HuH-7 (cell line): ENCODE measurements at regions not wholly inside any gene's neighbourhood (a gene's known extent, or its start where the extent isn't known, plus 50 kb on each side); places are given as distances from the start of the nearest gene placed in this dataset.
A peak's percentile ranks its signal among the peaks of the same experiment; 100 is the strongest.

Experiments used
- DNase-seq: peaks from one replicate; pipeline ENCODE4 v3.0.0; 2011; ENCODE audit warnings: low spot score

DNA sequence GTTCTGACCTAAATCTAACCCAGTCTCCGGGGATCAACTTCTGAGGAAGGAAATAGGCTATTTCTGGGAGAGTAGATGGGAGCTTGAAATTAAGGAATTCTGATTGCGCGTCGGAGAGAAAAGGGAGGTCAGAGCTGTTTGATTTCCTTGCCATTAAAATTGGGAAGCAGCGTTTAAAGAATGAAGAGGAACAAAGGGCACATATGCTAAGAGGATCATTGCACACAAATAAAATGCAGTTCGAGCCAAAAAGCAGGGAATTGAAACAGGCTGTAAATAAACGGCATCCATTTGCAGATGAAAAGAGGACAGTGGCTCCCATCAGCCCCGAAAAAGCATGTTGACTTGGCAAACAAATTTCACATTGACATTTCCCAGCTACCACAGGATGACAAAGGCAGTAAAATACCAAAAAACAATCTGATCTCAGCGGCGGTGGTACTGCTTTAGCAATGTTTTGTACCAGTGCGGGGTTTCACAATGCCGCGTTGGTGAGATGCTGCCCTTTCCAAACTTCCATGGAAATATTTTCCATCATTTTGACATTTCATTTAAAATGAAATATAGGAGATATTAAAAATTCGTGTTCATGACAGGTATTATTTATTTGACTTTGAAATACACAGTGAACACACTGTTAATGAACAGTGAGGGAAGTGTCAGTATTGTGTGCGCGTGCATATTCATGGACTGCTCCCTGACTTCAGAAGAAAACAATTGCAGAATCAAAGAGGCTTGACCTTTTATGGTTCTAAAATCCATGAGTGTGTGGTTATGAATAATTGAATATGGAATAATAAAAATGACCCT is 108.8 kb downstream of the SQOR start:
- no peak for DNase-seq

DNA sequence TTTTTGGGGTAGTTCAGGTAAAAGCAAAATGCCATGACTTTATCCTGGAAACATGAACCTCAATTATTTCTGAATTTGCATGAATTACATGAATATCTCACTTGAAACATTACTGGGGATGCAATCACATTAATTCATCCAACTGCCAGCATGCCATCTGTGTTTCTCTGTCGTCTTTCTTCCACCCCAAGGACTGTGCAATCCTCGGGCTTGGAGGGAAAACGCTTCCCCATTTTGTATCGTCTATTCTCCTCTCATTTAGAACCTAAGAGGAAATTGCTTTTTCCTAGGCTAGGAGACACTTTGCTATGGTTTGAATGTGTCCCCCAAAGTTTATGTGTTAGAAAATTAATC is 109.4 kb downstream of the SQOR start:
- no peak for DNase-seq

DNA sequence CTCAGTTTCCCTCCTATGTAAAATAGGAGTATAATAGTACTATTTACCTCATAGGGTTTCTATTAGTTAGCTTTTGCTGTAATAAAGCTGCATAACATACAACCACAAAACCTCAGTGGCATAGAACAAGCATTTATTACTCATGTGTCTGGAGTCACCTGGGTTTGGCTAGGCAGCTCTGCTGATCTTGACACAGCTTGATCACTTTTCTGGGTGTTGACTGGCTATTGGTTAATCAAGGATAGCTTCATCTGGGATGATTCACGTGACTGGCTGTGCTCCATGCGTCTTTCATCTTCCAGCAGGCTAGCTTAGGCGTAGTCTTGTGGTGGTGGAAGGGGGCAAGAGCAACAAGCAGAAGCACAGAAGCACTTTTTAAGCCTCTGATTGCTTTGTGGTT is 112.6 kb downstream of the SQOR start:
- DNase-seq = no peak

DNA sequence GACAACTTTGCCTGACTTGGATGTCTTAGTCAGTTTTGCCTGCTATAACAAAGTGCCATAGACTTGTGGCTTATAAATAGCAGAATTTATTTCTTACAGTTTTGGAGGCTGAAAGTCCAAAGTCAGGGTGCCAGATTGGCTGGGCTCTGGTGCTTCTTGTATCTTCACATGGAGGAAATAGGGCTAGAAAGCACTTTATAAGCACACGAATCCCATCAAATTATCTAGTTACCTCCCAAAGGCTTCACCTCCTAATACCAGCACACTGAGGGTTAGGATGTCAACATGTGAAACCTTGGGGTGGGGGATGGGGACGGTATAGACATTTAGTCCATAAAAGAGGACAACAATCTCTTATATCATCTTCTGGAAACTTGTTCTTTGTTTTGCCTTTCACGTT is 116.8 kb downstream of the SQOR start:
- no peak for DNase-seq

DNA sequence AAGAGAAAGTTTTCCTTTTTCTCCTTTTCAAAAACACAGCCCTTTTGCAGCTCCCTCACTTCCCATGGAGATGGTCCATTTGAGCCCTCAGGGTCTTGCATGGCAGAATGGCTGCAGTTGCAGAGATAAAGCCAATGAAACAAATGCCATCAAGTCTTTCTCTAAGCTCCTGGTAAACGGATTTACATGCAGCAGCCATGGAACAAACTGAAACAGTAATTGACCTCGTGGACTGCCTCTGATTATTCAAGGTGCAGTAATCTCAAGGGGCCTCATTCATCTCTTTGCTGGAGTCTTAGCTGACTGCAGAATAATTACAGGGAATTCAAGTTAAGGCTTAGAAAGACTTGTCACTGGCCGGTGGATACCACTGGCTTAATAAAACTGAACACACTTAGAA is 125.1 kb downstream of the SQOR start:
- DNase-seq = no peak

DNA sequence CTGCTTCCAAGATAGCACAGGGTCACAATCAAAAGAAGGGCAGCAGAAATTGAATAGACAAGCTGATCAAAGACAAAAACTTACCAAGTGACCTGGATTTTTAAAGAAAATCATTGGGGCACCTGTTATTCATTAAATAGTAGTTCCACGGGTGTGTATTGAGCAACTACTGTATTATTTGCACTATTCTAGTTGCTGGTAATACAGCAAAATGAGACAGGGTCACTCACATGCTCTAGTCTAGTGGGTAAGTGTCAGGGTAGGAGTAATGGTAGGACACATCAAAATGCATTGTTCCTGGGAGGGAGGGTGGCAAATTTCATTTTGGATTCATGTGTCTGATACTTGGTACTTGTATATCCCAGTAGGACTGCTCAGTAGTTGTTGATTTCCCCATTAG is 127.9 kb downstream of the SQOR start:
- no peak for DNase-seq

DNA sequence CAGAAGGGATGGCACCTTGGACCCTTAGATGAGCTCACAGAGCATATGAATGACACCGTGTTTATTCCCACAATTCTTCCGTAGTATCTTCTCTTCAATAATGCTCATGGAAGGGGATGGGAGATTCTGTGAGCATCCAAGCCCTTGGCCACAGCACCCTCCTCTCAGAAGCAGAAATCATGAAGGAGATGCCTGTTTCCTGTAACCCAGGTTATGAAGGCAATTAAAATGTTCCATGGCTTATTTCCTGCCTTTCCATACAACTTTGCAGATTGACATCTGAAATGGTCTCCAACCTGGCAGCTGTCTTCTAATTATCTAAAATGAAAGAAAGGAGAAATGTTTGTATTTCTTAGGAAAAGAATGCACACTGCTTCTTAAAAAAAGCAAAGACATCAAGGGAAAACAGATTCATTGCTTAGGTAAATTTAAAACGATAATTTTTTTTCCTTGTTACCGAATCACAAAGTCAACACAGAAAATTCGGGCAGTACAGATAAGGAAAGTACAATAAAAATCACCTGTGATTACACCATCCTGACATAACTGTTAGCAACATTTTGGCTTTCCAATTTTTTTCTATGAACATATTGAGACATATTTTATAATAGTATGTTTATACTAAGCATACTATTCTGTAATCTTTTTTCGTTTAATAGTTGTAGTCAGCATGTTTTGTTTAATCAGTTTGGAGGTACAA is 128.5 kb downstream of the SQOR start:
- DNase-seq = no peak

DNA sequence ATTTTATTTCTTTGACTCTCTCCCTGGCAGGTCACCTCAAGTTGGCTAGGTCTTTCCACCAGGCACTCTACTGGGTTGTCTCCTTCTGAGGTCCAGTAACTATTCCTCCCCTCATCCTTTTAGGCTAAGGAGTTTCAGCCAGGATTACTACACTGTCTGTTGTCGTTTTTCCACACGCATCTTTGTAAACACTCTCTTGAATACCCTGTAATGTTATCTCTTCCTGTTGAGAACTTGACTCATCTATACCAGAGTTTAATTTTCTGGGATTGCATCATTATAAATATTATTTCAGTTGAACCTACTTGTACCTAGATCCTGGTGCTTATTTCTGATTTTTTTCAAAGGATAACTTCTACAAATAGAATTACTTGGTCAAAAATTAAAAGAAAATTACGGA is 138.3 kb downstream of the SQOR start:
- DNase-seq = no peak

DNA sequence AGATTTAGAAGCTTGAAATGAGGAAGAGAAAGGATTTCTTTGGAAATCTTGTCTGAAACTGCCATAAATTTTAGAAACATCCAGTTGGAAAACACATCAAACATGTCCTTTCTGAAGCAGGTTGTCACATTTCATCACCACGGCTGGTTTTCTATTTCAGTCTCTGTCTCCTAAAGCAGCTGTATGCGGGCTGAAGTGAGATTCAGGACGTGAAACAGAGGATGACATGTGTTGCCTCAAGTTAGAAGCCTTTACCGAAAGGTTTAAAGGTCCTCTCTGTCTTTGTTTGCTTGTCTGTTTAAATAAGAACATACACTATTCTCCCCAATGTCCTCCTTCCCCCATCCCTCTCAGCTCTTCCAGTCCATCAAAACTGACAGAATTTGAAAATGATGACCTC is 141.9 kb downstream of the SQOR start:
- DNase-seq = no peak

DNA sequence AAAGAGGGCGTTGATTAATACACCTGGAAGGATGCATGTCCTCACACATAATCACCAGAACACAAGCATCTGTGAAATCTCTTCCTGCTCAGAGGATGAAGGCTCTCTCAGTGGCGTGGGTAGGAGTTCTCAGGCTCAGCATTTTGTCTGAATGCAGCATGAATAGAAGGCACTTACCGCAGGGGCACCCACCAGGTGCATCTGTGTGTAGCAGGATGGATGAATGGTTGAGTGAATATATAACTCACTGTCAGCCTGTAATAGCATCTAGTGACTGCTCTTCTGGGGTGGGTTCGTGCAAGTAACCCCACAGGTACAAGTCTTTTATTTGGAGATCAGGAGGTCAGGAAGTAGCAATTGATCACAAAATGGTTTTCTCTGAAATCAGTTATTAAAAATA is 143.0 kb downstream of the SQOR start:
- DNase-seq = no peak

DNA sequence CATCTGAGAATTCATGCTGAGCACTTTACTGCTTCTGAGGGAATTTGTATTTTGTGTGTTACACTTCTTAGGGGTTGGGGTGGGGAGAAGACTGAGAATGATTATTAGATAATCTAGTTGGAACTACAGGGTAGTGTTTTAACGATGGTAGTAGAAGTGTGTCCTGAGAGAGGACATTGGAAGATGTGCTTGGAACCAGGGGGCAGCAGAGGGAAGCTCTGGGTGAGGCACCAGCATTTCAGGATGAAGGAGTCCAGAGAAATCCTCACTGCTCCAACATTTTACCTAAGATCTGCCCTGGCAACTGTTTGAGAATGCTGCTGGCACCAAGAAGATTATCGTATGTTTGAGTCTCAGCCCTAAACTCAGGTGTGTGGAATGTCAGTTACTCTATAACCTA is 145.5 kb downstream of the SQOR start:
- no peak for DNase-seq

DNA sequence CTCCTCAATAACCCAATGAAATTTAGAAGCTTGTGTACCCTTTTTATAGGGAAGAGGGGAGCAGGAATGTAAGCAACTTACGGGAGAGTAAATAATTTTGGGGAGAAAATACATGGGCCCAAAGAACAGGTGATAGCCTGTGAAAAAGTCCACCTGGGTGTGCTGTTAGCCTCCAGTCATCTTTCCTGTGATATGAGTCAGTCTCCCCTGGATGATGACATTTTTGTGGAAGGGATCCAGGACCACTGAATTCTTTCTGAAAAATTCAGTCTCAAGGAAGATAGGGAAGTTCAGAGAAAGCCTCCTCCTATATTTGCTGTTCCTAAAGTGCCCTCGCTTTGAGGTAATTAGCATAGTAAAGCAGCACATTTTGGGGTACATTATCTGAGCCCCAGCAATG is 149.8 kb downstream of the SQOR start:
- no peak for DNase-seq

DNA sequence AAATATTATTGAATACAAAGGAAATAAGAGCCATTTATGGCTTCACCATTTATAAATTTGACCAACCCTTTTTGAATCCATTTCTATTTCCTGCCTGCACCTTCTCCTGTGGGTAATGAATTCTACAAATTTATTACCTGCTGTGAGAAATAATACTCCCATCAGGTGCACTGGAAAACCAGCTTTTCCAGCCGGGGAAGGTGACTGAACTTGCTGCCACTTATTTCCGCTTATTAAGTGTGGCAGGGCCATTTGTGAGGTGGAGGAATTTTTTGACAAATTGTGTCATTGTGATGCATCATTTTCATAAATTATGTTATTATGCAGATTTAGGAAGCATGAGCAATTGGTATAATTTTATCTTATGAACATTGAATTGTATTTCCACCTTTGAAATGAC is 151.1 kb downstream of the SQOR start:
- DNase-seq = no peak

DNA sequence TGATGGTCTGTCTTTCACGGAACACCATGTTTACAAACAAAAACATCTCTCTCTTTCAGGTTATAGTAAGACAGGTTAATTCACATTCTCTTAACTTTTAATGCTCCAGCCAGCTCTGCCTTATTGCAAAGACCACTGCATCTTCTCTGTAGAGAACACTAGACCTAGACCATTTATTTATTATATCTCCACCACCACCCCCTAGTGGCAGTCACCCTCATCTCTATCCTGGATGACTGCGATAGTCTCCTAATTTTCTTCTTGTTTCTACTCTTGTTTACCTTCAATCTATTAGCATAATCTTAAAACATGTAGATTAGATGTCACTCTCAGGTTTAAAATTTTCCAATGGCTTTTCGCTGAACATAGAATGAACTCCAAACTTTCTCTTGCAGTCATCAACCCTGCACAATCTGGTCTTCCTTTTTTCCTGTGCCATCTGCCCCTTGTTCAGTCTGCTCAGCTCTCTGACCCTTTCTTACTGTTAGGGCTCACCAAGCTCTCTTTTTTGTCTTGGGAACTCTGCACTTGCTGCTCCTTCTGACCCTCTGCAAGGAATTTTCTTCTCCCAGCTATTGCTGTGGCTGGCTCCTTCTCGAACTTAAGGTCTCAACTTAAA is 155.6 kb downstream of the SQOR start:
- peak; percentile 29 for DNase-seq

DNA sequence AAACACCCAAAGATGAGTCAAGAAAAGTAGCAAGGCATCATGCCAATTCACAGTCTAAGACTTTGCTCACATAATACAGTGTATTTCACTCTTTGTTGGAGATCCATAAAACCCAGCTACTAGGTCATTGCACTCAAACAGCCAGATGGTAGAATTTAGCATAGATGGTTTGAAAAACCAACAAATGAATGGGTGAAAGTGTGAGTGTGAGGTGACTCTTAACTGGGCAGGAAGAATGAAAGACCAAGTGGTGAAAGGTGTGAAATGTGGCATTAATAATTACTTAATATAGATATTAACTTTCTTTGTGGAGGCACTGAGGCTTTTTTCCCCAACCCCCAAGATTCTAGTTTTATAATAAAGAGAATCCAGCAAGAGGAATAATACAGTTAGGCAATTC is 159.5 kb downstream of the SQOR start:
- DNase-seq = no peak

DNA sequence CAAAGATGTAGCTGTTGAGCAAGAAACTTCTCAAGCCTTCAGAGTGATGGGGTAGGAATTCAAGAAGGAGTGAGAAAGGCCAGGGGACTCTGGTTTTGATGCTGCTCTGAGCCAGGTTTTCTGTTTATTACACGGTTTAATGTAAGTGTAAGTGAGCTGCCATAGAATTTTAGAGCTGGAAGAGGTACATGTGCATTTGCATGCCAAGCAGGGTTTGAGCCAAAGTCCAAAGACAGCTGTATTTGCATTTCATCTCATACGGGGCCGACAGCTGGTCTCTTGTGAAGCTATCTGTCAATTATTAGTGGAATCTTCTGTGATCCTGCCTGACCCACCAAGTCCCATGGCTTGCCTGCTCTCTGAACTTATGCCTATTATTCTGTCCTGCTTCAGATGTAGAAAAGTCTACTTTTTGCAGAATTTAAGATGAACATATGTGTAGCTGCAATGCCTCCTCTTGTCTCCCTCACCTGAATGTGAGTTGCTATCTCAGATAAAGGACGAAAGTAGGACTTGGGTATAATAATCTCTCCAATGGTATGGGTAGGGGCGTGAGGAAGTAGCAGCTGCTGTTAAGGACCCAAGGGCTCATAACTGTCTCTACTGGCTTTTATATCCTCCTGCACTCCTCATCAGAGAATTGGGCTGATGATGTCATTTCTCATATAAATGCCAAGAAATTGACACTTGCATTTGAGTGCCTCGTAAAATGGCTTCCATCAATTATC is 160.0 kb downstream of the SQOR start:
- no peak for DNase-seq

DNA sequence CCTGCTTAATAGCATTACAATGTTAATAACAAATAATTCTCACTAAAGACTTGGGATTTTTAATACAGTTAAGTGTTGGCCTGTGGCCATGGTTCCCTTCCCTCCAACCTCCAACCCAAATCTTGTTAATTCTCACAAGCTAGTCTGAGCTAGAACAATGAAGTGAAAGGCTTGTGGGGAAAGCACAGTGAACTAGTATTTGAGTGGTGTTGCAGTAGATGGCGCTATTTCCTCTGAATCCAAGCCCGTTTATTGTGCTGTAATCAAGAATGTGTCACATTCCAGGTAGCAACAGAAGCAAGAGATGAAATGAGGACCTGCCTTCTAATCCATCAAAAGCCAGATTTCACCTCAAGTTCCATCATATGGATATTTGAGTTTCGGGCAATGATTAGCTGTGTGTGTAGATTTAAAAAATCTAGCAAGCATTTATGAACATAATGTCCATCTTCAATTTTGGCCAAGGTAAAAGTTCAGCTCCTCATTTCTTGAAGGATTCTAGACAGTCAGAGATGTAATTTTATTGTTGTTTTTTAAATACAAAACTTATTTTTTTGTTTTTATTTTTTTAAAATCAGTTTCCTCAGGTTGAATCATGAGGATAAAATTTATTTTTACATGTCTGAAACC is 160.7 kb downstream of the SQOR start:
- DNase-seq = peak; percentile 36

DNA sequence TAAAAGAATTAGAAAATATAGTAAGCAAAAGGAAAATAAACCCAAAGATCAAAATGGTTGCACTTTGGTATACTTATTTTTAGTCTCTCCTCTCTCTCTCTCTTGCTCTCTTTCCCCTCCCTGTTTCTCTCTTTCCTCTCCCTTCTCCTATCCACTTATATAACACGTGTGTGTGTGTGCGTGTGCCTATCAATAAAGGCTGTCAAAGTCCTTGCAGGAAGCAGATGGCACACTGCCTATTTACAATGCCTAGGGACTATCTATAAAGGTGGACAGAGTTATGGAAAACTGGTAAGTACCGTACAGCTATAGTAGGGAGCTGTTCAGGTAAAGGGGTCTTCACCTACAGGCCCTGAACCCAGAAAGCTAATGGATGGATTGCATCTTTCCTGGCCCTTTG is 161.6 kb downstream of the SQOR start:
- DNase-seq = no peak

DNA sequence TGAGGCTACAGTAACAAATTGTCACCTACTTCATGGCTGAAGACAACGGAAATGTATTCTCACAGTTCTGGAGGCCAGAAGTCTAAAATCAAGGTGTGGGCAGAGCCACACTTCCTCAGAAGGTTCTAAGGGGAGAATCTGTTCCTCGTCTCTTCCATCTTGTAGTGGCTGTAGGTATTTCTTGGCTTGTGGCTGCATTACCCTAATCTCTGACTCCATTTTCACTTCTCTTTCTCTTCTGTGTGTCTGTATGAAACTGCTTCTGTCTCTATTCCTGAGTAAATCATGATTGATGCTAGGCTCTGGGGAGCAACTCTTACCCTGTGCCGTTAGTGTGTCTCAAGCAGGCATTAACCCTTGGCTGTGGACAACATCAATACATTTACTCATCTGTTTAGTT is 164.7 kb downstream of the SQOR start:
- DNase-seq = no peak

DNA sequence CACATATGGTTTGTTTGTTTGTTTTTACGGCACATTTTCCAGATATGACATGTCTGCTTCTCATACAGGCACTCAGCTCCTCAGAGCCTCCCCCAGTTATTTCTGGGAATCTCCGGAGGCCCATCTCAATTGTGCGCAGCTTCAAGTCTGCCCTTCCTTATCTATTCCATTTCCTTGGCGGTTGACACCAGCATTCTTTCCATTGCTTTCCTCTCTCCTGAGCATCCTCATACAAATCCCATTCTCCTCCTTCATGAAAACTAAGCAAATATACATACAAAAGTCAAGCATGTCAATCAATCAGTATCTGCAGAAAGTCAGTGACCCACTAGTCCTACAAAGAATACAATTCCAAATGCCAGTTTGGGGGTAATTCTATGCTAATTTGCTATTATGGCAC is 166.7 kb downstream of the SQOR start:
- no peak for DNase-seq

DNA sequence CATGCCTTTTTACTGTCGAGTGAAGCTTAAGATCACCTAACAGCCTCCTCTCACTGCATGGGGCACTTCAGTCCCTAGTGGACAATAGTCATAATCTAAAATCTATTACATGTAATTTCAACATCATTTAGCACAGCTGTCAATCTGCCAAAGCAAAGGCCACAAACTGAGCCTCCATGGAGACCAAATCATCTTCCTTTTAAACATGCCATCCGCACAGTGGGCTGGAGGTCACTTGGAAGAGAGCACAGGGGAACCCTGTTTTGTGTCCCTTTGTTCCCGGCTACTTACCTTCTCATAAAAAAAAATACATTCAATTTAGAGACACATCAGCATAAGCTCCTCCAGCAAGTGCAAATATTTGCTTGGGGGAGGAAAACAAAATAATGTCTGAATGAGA is 167.3 kb downstream of the SQOR start:
- no peak for DNase-seq

DNA sequence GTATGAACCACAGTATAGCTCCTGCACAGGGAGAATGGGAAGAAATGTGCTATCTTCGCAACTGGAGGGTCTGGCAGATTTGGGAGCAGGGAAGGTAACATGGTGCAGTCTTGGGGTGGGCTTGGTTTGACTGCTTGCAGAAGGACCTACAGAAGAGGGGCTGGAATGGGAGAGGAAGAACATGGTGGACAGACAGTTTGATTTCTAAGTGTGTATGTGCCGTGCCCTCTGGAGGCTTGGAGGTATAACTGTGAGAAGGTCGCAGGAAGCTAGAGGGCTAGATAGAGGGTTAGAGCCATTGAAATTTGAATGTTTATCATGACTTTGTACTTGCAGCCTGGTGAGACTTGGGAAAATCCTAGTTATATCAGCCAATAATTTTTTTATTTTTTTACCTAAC is 169.2 kb downstream of the SQOR start:
- DNase-seq = no peak
